ENCODE measurements at regions not wholly inside any gene's neighbourhood (a gene's known extent, or its start where the extent isn't known, plus 50 kb on each side); places are given as distances from the start of the nearest gene placed in this dataset.

GRCh38 chr4:166426300-166426863, 553.3 kb downstream of the TLL1 start:
- no peak for TF ChIP-seq CTCF (IDR thresholded peaks at IDR 0.05; ENCODE audit: unreplicated experiment in 3 of 3)
- no peak overlapping the region for H3K27ac Mint-ChIP-seq
- no peak overlapping the region for H3K4me3 Mint-ChIP-seq
- no peaks in the 10 kb centered on the region for H3K4me1 Mint-ChIP-seq
- H3K36me3 Mint-ChIP-seq (ENCODE audit: low read depth): no peaks in the 10 kb centered on the region
- H3K9me3 Mint-ChIP-seq: no peaks in the 10 kb centered on the region
- H3K27me3 Mint-ChIP-seq (ENCODE audit: low read depth): no peaks in the 10 kb centered on the region

- Mint-ChIP-seq H3K27ac (no peak overlapping the region), H3K27me3 (ENCODE audit: low read depth) (no peaks in the 10 kb centered on the region), H3K4me1 (no peaks in the 10 kb centered on the region), H3K36me3 (ENCODE audit: low read depth) (no peaks in the 10 kb centered on the region), H3K9me3 (no peaks in the 10 kb centered on the region), H3K4me3 (no peak overlapping the region)
- no peak for TF ChIP-seq CTCF (IDR thresholded peaks at IDR 0.05; ENCODE audit: unreplicated experiment in 3 of 3)
Measured at GRCh38 chr4:166432125-166432524, 559.1 kb downstream of the TLL1 start.

GRCh38 chr4:166432842-166433241, 559.8 kb downstream of the TLL1 start:
- no peaks in the 10 kb centered on the region for H3K9me3 Mint-ChIP-seq
- H3K4me1 Mint-ChIP-seq: no peaks in the 10 kb centered on the region
- H3K27me3 Mint-ChIP-seq (ENCODE audit: low read depth): no peaks in the 10 kb centered on the region
- H3K4me3 Mint-ChIP-seq: no peak overlapping the region
- H3K27ac Mint-ChIP-seq: no peak overlapping the region
- no peaks in the 10 kb centered on the region for H3K36me3 Mint-ChIP-seq (ENCODE audit: low read depth)
- TF ChIP-seq CTCF (IDR thresholded peaks at IDR 0.05; ENCODE audit: unreplicated experiment in 3 of 3): no peak

- no peak for TF ChIP-seq CTCF (IDR thresholded peaks at IDR 0.05; ENCODE audit: unreplicated experiment in 3 of 3)
- Mint-ChIP-seq H3K36me3 (ENCODE audit: low read depth) (no peaks in the 10 kb centered on the region), H3K4me3 (no peak overlapping the region), H3K4me1 (no peaks in the 10 kb centered on the region), H3K27ac (no peak overlapping the region), H3K27me3 (ENCODE audit: low read depth) (no peaks in the 10 kb centered on the region), H3K9me3 (no peaks in the 10 kb centered on the region)
Measured at GRCh38 chr4:166435449-166435848, 562.4 kb downstream of the TLL1 start.

- H3K4me1 Mint-ChIP-seq: no peaks in the 10 kb centered on the region
- H3K27me3 Mint-ChIP-seq (ENCODE audit: low read depth): no peaks in the 10 kb centered on the region
- H3K4me3 Mint-ChIP-seq: no peak overlapping the region
- no peak overlapping the region for H3K27ac Mint-ChIP-seq
- H3K9me3 Mint-ChIP-seq: peaks cover 12% of the 10 kb centered on the region
- H3K36me3 Mint-ChIP-seq (ENCODE audit: low read depth): no peaks in the 10 kb centered on the region
- TF ChIP-seq CTCF (IDR thresholded peaks at IDR 0.05; ENCODE audit: unreplicated experiment in 3 of 3): no peak
Measured at GRCh38 chr4:166458756-166459155, 585.7 kb downstream of the TLL1 start.

GRCh38 chr4:166459621-166460020, 586.6 kb downstream of the TLL1 start:
- H3K27ac Mint-ChIP-seq: no peak overlapping the region
- peaks cover 9% of the 10 kb centered on the region for H3K9me3 Mint-ChIP-seq
- no peaks in the 10 kb centered on the region for H3K27me3 Mint-ChIP-seq (ENCODE audit: low read depth)
- TF ChIP-seq CTCF (IDR thresholded peaks at IDR 0.05; ENCODE audit: unreplicated experiment in 3 of 3): no peak
- no peak overlapping the region for H3K4me3 Mint-ChIP-seq
- H3K4me1 Mint-ChIP-seq: no peaks in the 10 kb centered on the region
- H3K36me3 Mint-ChIP-seq (ENCODE audit: low read depth): no peaks in the 10 kb centered on the region
